GM19240 (cell line): ENCODE measurements at regions not wholly inside any gene's neighbourhood (a gene's known extent, or its start where the extent isn't known, plus 50 kb on each side); places are given as distances from the start of the nearest gene placed in this dataset.

Source experiments
- DNase-seq: peaks from one replicate; pipeline ENCODE4 v3.0.0; 2011; ENCODE audit warnings: low spot score; ENCODE audit not compliant: insufficient read length

- DNase-seq: no peak
Observed at GRCh38 chr2:153027533-153027932, 309.1 kb downstream of the ARL6IP6 start.

- DNase-seq: no peak
Observed at GRCh38 chr2:153020201-153020600, 301.8 kb downstream of the ARL6IP6 start.

DNA sequence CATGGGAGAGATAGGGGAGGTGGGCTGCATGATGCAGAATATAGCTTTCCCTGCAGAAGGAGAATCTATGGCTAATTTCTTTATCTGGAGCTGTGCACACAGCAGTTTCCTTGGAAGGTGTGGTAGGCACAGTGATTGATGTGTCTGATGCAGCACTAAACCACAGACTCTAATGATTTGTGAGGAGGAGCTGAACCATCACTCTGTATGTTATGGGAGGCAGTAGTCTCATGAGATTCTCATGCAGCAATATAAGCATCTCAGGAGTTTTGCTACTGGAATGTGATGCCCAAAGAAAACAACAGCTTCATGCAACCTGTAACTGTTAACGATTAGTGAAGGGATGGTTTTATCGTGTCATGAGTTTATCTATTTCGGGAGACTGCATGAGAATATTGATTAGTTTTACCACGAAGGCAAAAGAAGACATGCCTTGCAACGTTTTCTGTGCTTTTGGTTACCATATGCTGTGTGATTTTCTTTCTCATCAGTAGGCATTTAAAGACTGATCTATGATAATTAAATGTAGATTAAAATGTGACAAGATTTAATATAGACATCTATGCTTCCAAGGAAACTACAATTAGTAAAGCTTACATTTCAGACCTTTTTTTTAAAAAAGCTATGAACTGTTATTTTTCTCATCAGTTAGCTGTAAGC is 286.8 kb downstream of the ARL6IP6 start:
- no peak for DNase-seq

DNA sequence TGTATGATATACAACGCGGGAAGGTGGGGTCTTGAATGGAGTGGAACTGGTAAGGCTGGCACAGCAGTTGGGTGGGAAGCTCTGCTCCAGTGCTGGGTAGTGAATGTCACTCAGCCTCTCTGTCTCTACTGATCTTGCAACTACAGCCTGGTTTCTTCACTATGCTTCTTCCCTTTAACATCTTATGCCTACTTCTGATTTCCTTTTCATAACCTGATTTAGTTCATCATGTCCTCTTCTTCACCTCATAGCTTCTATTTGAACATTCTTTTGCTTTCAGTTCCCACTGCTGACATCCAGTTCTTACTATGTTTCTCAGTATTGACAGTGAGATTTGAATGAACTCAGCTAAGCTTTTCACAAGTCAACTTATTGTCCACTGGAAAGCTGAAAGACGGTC is 286.2 kb downstream of the ARL6IP6 start:
- no peak for DNase-seq

GRCh38 chr2:152974146-152974545 is 255.7 kb downstream of the ARL6IP6 start:
- no peak for DNase-seq

DNA sequence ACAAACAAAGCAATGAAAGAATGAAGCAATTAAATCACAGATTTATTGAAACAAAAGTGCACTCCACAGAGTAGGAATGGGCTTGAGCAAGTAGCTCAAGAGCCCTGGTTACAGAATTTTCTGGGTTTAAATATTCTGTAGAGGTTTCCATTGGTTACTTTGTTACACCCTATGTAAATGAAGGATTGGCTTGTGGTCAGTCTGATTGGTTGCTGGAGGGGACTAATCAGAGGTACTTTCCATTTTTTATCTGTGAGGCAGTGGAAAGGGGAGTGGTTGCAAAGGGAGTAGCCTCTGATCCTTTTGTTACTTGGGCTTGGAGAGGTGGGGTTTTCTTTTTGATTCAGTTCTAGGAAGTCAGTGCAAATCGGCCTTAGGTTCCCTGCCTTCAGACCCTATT is 253.3 kb downstream of the ARL6IP6 start:
- DNase-seq: no peak

GRCh38 chr2:152962446-152962845 is 244.0 kb downstream of the ARL6IP6 start:
- DNase-seq: no peak

DNA sequence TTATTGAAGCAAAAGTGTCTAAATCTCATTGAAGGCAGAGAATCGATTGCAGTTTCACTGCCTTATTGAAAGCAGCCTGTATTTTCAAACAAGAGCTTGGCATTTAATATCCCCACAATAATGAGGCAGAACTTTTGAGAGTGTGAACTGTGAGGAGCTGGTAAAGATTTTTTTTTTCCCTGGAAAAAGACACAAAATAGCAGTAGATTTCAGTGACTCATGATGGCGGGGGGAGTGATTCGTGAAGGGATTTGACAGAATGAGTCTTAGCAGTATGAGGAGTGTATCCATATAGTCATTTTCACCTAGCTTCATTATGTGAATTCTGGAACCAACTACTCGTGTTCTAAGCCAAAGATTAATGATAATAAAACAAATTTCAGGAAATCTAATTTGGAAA is 242.9 kb downstream of the ARL6IP6 start:
- no peak for DNase-seq

GRCh38 chr2:152950126-152950525 is 231.7 kb downstream of the ARL6IP6 start:
- DNase-seq: no peak

GRCh38 chr2:152944099-152944498 is 225.7 kb downstream of the ARL6IP6 start:
- no peak for DNase-seq

GRCh38 chr2:152942940-152943440 is 224.6 kb downstream of the ARL6IP6 start:
- no peak for DNase-seq

GRCh38 chr2:152930501-152930900 is 212.1 kb downstream of the ARL6IP6 start:
- no peak for DNase-seq

DNA sequence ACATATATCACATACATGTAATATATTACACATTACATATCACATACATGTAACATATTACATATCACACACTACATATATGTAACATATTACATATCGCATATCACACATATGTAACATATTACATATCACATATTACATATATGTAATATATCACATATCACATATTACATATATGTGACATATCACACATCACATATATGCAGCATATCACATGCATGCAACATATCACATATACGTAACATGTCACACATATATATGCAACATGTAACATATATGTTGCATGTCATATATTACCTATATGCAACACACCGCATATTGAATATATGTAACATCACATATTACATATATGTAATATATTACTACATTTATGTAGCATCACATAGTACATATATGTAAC is 211.2 kb downstream of the ARL6IP6 start:
- DNase-seq: no peak

DNA sequence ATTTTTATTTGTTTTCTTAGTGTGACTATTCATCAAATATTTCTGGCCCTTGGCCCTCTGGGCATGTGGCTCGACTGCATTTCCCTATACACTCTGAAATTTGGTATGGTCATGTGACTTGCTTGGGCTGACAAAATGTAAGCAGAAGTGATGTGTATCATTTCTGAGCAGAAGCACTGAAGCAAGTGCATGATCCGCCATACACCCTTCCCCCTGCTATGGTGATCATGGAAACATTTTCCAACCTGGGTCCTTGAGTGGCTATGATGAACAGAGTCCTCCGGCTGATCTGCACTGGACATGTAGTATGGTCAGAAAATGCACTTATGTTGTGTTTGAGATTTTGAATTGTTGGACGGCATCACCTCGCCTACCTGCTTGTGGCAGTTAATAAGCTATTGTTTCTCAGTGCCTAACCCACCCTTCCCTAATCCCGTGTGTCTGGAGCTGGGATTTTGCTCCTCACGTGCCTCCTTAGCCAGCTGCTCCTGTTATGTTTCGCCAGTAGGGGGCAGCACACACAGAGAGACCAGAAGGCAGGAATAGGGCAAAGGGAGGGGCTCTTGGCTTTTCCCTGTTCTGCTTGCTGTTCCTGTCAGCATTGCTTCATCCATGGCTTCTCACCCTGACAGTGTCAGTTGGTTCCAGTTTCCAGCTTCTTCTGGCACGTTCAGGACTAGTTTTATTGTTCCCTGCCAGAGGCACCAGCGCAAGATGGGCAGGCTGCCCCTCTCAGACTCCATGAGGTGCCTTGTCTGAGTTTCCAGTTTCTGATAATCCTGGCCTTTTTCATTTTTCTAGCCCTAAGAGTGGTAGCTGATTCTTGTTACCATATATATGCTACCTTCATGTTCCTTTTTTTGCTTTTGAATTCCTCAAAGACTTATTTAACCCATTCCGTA is 207.4 kb downstream of the ARL6IP6 start:
- DNase-seq: peak; percentile 10

GRCh38 chr2:152924722-152925121 is 206.3 kb downstream of the ARL6IP6 start:
- no peak for DNase-seq

DNA sequence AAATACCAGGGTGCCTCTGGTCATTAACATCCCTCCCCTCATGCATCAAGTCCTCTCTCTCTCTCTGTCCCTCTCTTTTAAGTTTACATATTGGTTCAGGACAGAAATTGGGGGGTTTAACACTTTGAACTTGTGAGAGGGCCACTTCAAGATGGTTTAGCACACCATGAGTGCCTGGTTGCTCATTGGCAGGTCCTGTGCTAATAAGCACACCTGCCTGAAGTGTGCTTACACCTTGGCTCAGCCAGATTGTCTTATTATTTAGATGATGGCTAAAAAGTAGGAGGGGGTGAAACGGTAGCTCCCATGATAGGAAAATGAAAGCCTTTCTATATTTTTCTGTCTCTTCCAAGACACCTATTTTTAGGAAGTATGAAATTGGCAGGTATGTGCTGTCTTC is 205.8 kb downstream of the ARL6IP6 start:
- no peak for DNase-seq

- no peak for DNase-seq
Observed at GRCh38 chr2:152920846-152921245, 202.4 kb downstream of the ARL6IP6 start.

- no peak for DNase-seq
Observed at GRCh38 chr2:152910970-152911369, 192.6 kb downstream of the ARL6IP6 start.

DNA sequence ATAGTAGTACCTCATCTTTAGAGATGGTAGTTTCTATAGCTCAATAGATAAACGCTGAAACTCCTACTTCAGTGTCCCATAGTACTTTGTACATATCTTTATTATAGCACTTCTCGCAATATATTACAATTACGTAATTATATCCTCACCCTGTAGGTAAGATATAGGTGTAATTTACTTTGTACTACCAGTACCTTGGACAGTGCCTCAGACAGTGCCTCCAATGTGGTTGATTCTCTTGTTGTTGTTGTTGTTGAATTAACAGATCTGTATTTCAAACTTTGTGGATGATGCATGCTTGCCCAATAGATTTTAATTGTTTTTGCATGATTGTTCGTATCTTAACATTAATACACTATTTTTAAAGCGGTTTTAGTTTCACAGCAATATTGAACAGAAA is 188.6 kb downstream of the ARL6IP6 start:
- DNase-seq: no peak

GRCh38 chr2:152894051-152894450 is 175.6 kb downstream of the ARL6IP6 start:
- no peak for DNase-seq

- DNase-seq: no peak
Observed at GRCh38 chr2:152890736-152891135, 172.3 kb downstream of the ARL6IP6 start.

GRCh38 chr2:152883951-152884487 is 165.6 kb downstream of the ARL6IP6 start:
- no peak for DNase-seq
